Thyroid gland (tissue), 4 donors: ENCODE measurements at regions not wholly inside any gene's neighbourhood (a gene's known extent, or its start where the extent isn't known, plus 50 kb on each side); places are given as distances from the start of the nearest gene placed in this dataset.

Experiments
- CTCF ChIP-seq, 6 experiments: fragments of 200-600 bp in 3 of 6; fragments of 450-650 bp in 3 of 6; sonication (generic) in 3 of 6; IDR thresholded peaks; one replicate each; pipeline ENCODE4 v1.5.1; 2016 to 2019; ENCODE audit warnings: antibody characterized with exemption in 6 of 6, mild to moderate bottlenecking in 2 of 6, inconsistent platforms in 1 of 6, moderate library complexity in 1 of 6
- POLR2A ChIP-seq, 2 donors: fragments of 450-650 bp; IDR thresholded peaks; one replicate each; pipeline ENCODE4 v1.6.1; 2017; ENCODE audit warnings: antibody characterized with exemption in 2 of 2, mild to moderate bottlenecking in 2 of 2, moderate library complexity in 1 of 2

- no peak for TF ChIP-seq CTCF (IDR thresholded peaks at IDR 0.05)
- TF ChIP-seq POLR2A (IDR thresholded peaks at IDR 0.05), result no peak
These were observed 577.8 kb downstream of the ARL4A start for GRCh38 chr7:13265271-13265670.
